T47D (cell line): ENCODE measurements at regions not wholly inside any gene's neighbourhood (a gene's known extent, or its start where the extent isn't known, plus 50 kb on each side); places are given as distances from the start of the nearest gene placed in this dataset.

Source experiments
- DNase-seq, 2 experiments: peaks; one replicate each; pipeline versions ENCODE4 v3.0.0 to v3.0.0-alpha.2; 2011 to 2012; ENCODE audit warnings: low read depth in 1 of 2, low spot score in 1 of 2
- JUND ChIP-seq: IDR thresholded peaks from 2 replicates; pipeline ENCODE4 v1.6.1; 2012; ENCODE audit warnings: low read depth
- in situ Hi-C: cut with HindIII; loops from 2 replicates; pipeline ENCODE4 v1.10.0; 2016; ENCODE audit warnings: low sequenced_read_pairs, low pct_unique_long_range_greater_than_20kb

- in situ Hi-C loops = no loop called here
- DNase-seq = no peak
- TF ChIP-seq JUND = no peak
These were observed 173.1 kb downstream of the RNF152 start for GRCh38 chr18:61719671-61720070.

- no peak for DNase-seq
- in situ Hi-C loops = no loop called here
- TF ChIP-seq JUND = no peak
These were observed 173.9 kb downstream of the RNF152 start for GRCh38 chr18:61718944-61719343.

- no peak for TF ChIP-seq JUND
- DNase-seq = no peak
- in situ Hi-C loops = no loop called here
These were observed 178.4 kb downstream of the RNF152 start for GRCh38 chr18:61714421-61714820.

- DNase-seq = no peak
- in situ Hi-C loops = no loop called here
- no peak for TF ChIP-seq JUND
These were observed 179.3 kb downstream of the RNF152 start for GRCh38 chr18:61713502-61713901.

GRCh38 chr18:61710082-61710620 is 182.7 kb downstream of the RNF152 start:
- in situ Hi-C loops = no loop called here
- DNase-seq = no peak
- TF ChIP-seq JUND = no peak

GRCh38 chr18:61706276-61706915 is 186.4 kb downstream of the RNF152 start:
- no peak for DNase-seq
- TF ChIP-seq JUND = no peak
- in situ Hi-C loops = no loop called here

GRCh38 chr18:61703508-61703907 is 189.3 kb downstream of the RNF152 start:
- TF ChIP-seq JUND = no peak
- in situ Hi-C loops = no loop called here
- DNase-seq = no peak

- no peak for DNase-seq
- in situ Hi-C loops = no loop called here
- no peak for TF ChIP-seq JUND
These were observed 190.8 kb downstream of the RNF152 start for GRCh38 chr18:61702007-61702406.

- in situ Hi-C loops = no loop called here
- DNase-seq = no peak
- TF ChIP-seq JUND = no peak
These were observed 193.3 kb downstream of the RNF152 start for GRCh38 chr18:61699397-61700110.

- no peak for TF ChIP-seq JUND
- no peak for DNase-seq
- in situ Hi-C loops = no loop called here
These were observed 195.4 kb downstream of the RNF152 start for GRCh38 chr18:61697306-61697909.

- DNase-seq = no peak
- TF ChIP-seq JUND = no peak
- in situ Hi-C loops = no loop called here
These were observed 198.6 kb downstream of the RNF152 start for GRCh38 chr18:61694236-61694635.

- in situ Hi-C loops = no loop called here
- TF ChIP-seq JUND = no peak
- no peak for DNase-seq
These were observed 202.2 kb downstream of the RNF152 start for GRCh38 chr18:61690418-61691138.

GRCh38 chr18:61687317-61687716 is 205.5 kb downstream of the RNF152 start:
- no peak for DNase-seq
- no peak for TF ChIP-seq JUND
- in situ Hi-C loops = no loop called here
